ENCODE measurements at regions not wholly inside any gene's neighbourhood (a gene's known extent, or its start where the extent isn't known, plus 50 kb on each side); places are given as distances from the start of the nearest gene placed in this dataset.

DNA sequence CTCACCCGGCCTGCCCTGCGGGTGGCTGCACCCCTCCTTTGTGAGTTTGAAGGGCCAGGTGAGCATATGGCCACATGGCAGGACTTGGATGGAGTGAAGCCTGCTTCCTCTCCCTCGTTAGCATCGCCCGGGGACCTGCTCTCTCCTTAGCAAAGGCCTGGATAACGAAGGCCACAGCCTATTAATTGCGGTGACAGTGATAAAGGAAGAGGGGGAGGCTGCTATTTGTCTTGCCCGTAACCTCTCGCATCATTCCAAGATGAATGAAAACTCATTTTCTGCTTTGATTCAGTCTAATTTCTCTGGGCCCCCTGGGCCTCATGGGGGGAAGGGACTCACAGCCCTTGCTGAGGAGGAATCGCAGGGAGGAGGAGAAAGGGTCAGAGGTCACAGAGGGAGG is 68.5 kb upstream of the LHX1 start:
- POLR2A ChIA-PET: no interaction called here
- H3K36me3 Mint-ChIP-seq (ENCODE audit: low read depth): no peaks in the 10 kb centered on the region
- H3K9me3 Mint-ChIP-seq: no peaks in the 10 kb centered on the region
- no peak overlapping the region for H3K27ac Mint-ChIP-seq
- DNase-seq: no peak
- no peaks in the 10 kb centered on the region for H3K4me1 Mint-ChIP-seq
- peaks cover 5% of the 10 kb centered on the region for H3K27me3 Mint-ChIP-seq
- CTCF ChIA-PET: no interaction called here
- H3K4me3 Mint-ChIP-seq: no peak overlapping the region

GRCh38 chr17:36869441-36869840 is 67.8 kb upstream of the LHX1 start:
- H3K4me3 Mint-ChIP-seq: no peak overlapping the region
- no peaks in the 10 kb centered on the region for H3K4me1 Mint-ChIP-seq
- H3K36me3 Mint-ChIP-seq (ENCODE audit: low read depth): no peaks in the 10 kb centered on the region
- no peak overlapping the region for H3K27ac Mint-ChIP-seq
- peaks cover 5% of the 10 kb centered on the region for H3K27me3 Mint-ChIP-seq
- H3K9me3 Mint-ChIP-seq: no peaks in the 10 kb centered on the region
- ChIA-PET POLR2A (no interaction called here), CTCF (no interaction called here)
- no peak for DNase-seq

DNA sequence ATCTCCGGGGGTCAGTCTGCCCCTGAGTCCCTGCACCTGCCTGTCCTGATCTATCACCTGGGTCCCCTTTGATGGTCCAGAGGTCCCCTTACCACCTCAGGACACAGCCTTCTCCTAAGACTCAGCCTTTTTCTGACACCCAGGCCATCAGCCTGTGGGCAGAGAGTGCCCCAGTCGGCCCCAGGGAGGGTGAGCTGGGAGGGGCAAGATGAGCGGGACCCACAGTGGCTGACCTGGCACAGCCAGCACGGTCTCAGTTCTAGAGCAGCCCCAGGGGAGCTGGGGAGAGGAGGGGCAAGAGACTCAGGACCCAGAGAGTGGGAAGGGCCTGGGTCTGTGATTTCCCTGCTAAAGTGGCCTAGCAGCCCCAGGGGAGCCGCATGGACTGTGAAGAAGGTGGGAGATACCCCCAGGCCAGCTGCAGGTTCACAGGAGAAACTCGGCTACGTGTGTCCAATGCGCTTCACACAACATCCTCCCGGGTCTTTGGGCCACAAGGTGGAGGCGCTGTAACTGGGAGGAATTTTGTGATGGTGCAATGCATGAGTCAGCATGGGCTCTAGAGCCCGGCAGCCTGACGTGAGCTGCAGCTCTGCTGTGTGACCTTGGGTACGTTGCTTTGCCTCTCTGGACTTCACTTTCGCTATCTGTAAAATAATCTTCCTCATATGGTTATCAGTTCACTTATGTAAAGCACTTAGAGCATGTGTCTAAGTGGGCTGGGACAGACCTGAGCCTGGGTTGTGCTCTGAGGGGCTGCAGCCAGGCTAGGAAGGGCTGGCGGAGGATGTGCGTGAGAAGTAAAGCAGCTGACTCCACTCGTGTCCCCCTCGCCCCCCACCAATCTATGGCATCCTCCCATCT is 67.2 kb upstream of the LHX1 start:
- H3K36me3 Mint-ChIP-seq (ENCODE audit: low read depth): no peaks in the 10 kb centered on the region
- H3K27me3 Mint-ChIP-seq: peaks cover 2% of the 10 kb centered on the region
- no peak for DNase-seq
- CTCF ChIA-PET: interaction anchor here (1.4 kb wide), 1 partner anchor 15 kb away, joined by 3 read pairs; no protein-coding TSS in a partner anchor
- no peak overlapping the region for H3K4me3 Mint-ChIP-seq
- H3K27ac Mint-ChIP-seq: no peak overlapping the region
- H3K4me1 Mint-ChIP-seq: no peaks in the 10 kb centered on the region
- POLR2A ChIA-PET: no interaction called here
- no peaks in the 10 kb centered on the region for H3K9me3 Mint-ChIP-seq

DNA sequence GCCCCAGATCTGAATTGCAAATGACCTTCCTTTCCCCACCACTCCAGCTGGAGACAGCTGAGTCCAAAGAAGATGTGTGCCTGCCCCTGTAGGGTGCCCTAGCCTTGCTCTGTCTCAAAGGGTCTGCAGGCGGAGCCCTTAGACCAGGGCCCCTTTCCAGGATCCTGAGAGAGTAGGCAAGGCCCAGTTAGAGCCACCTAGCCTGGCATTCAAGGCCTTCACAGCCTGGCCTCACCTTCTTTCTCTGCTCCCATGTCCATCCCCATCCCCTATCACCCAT is 66.6 kb upstream of the LHX1 start:
- Mint-ChIP-seq H3K9me3 (no peaks in the 10 kb centered on the region), H3K4me3 (no peak overlapping the region), H3K27ac (no peak overlapping the region), H3K4me1 (no peaks in the 10 kb centered on the region), H3K27me3 (peaks cover 2% of the 10 kb centered on the region), H3K36me3 (ENCODE audit: low read depth) (no peaks in the 10 kb centered on the region)
- ChIA-PET POLR2A (no interaction called here), CTCF (interaction anchor here (1.4 kb wide), 1 partner anchor 15 kb away, joined by 3 read pairs; no protein-coding TSS in a partner anchor)
- no peak for DNase-seq

DNA sequence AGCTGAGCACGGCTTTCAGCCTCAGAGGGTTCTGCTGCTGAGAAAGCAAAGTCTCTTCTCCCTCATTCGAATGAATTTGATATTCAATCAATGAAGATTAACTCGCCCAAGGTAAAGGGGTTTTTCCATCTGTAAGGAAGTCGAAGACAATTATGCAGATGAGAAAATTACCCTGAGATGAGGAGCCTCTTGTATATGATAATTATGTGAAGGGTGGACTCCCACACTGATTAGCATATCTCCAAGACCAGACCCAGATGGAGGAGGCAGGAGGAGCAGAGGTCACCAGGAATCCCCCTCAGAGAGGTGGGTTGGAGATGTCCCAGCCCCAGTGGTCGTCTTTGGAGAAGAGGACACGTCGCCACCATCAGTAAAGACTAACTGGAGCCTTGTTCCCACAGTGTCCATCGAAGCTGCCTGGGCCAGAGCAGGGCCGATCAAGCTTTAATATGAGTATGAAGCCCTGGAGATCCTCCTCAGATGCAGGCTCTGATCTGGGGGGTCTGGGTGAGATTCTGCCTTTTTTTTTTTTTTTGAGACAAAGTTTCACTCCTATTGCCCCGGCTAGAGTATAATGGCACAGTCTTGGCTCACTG is 61.5 kb upstream of the LHX1 start:
- CTCF ChIA-PET: interaction anchor here (0.8 kb wide), 1 partner anchor 35 kb away, joined by 3 read pairs; no protein-coding TSS in a partner anchor
- no peak overlapping the region for H3K4me3 Mint-ChIP-seq
- H3K4me1 Mint-ChIP-seq: no peaks in the 10 kb centered on the region
- DNase-seq: no peak
- H3K9me3 Mint-ChIP-seq: peaks cover 1% of the 10 kb centered on the region
- H3K27ac Mint-ChIP-seq: no peak overlapping the region
- H3K36me3 Mint-ChIP-seq (ENCODE audit: low read depth): no peaks in the 10 kb centered on the region
- peaks cover 4% of the 10 kb centered on the region for H3K27me3 Mint-ChIP-seq
- POLR2A ChIA-PET: no interaction called here

GRCh38 chr17:36876966-36877365 is 60.3 kb upstream of the LHX1 start:
- Mint-ChIP-seq H3K27ac (no peak overlapping the region), H3K4me1 (no peaks in the 10 kb centered on the region), H3K9me3 (peaks cover 7% of the 10 kb centered on the region), H3K36me3 (ENCODE audit: low read depth) (no peaks in the 10 kb centered on the region), H3K27me3 (peaks cover 11% of the 10 kb centered on the region), H3K4me3 (no peak overlapping the region)
- POLR2A ChIA-PET: no interaction called here
- no peak for DNase-seq
- CTCF ChIA-PET: no interaction called here

DNA sequence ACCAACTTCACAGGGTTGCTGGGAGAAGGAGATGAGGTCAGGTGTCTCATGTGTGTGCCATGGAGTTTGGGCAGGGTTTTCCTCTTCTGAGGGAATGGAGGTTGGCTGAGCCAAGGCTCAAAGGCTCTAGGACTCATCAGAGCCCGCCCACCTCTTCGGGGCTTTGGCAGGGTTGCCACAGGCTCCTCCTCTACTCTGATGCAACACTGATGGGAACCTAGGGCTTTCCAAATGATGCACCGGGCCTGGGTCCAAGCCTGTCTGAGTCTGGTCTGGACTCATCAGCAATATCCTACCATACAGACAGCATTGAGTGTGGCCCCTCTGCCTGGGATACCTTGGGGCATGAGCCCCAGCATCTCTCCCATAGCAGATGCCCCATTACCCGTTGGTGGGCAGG is 59.5 kb upstream of the LHX1 start:
- H3K27ac Mint-ChIP-seq: no peak overlapping the region
- H3K27me3 Mint-ChIP-seq: peaks cover 18% of the 10 kb centered on the region
- no peaks in the 10 kb centered on the region for H3K36me3 Mint-ChIP-seq (ENCODE audit: low read depth)
- H3K9me3 Mint-ChIP-seq: peaks cover 12% of the 10 kb centered on the region
- POLR2A ChIA-PET: no interaction called here
- no peak overlapping the region for H3K4me3 Mint-ChIP-seq
- H3K4me1 Mint-ChIP-seq: no peaks in the 10 kb centered on the region
- CTCF ChIA-PET: no interaction called here
- no peak for DNase-seq

DNA sequence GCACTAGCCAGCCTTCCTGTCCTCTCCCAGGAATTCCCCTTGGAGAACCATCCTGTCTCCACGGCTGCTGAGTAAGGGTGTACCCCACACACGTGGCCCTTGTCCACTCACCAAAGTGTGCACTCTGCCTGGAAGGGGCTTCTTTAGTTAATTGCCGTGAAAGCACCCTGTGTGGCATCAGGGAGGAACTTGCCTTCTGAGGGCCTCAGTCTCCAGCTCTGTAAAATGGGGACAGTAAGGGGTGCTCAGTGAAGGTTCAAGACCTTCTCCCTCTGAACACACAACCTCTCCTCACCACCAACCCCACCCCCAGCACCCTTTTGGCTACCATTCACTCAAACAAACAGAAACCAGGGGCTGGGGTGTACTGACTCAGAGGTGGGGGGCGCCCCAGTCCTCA is 59.1 kb upstream of the LHX1 start:
- H3K4me1 Mint-ChIP-seq: no peaks in the 10 kb centered on the region
- CTCF ChIA-PET: no interaction called here
- H3K27me3 Mint-ChIP-seq: peaks cover 18% of the 10 kb centered on the region
- POLR2A ChIA-PET: no interaction called here
- H3K36me3 Mint-ChIP-seq (ENCODE audit: low read depth): no peaks in the 10 kb centered on the region
- H3K27ac Mint-ChIP-seq: no peak overlapping the region
- H3K4me3 Mint-ChIP-seq: no peak overlapping the region
- no peak for DNase-seq
- peaks cover 12% of the 10 kb centered on the region for H3K9me3 Mint-ChIP-seq

DNA sequence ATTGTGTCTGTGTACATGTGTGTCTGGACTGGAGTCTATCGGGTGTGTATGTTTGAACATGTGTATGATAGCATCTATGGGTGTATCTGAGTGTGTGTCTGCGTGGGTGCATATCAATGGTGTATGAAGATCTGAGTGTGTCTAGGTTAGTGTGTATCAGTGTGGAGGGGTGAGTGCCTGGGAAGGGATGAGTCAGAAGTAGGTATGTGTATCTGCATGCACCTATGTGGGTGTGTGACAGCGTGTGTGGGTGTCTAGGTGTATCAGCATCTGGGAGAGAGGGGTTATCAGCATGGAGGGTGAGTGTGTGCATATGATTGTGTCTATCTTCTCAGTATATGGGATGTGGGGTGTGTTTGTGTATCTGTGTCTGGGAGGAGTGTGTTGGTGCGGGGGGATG is 58.2 kb upstream of the LHX1 start:
- H3K36me3 Mint-ChIP-seq (ENCODE audit: low read depth): no peaks in the 10 kb centered on the region
- DNase-seq: no peak
- H3K4me3 Mint-ChIP-seq: no peak overlapping the region
- ChIA-PET POLR2A (no interaction called here), CTCF (no interaction called here)
- H3K4me1 Mint-ChIP-seq: no peaks in the 10 kb centered on the region
- peaks cover 19% of the 10 kb centered on the region for H3K27me3 Mint-ChIP-seq
- peaks cover 12% of the 10 kb centered on the region for H3K9me3 Mint-ChIP-seq
- H3K27ac Mint-ChIP-seq: no peak overlapping the region

GRCh38 chr17:36879624-36880131 is 57.6 kb upstream of the LHX1 start:
- Mint-ChIP-seq H3K4me3 (no peak overlapping the region), H3K4me1 (no peaks in the 10 kb centered on the region), H3K27ac (no peak overlapping the region), H3K9me3 (peaks cover 12% of the 10 kb centered on the region), H3K36me3 (ENCODE audit: low read depth) (no peaks in the 10 kb centered on the region), H3K27me3 (peaks cover 22% of the 10 kb centered on the region)
- ChIA-PET POLR2A (no interaction called here), CTCF (no interaction called here)
- DNase-seq: no peak

DNA sequence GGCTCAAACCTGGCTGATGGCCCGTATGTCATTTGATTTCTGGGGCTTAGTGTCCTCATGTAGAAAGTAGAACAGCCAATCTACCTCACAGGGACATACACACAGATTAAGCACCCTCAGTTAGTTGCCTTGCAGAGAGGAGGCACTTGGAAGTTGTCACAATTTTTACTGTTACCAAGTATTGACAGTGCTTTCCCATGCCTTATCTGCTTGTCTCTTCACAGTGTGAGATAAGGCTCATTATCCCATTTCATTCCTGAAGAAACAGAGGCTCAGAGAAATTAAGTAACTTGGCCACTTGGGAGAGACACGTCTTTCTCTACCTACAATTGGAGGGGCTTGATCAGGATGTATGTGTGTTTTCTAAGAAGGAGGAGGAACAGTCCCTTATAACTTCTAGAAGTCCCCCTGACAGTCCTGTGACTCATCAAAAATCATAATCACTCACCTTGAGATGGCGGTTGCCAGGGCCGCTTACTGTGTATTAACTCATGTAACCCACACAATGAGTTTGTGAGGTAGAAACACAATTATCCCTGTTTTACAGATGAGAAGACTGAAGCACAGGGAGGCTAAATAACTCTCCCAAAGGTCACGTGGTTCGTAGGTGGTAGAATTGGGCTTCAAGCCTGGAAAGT is 56.9 kb upstream of the LHX1 start:
- no peak overlapping the region for H3K4me3 Mint-ChIP-seq
- peaks cover 12% of the 10 kb centered on the region for H3K9me3 Mint-ChIP-seq
- no peak overlapping the region for H3K27ac Mint-ChIP-seq
- no peaks in the 10 kb centered on the region for H3K36me3 Mint-ChIP-seq (ENCODE audit: low read depth)
- no peaks in the 10 kb centered on the region for H3K4me1 Mint-ChIP-seq
- H3K27me3 Mint-ChIP-seq: peaks cover 27% of the 10 kb centered on the region
- CTCF ChIA-PET: no interaction called here
- no peak for DNase-seq
- POLR2A ChIA-PET: no interaction called here

GRCh38 chr17:36881323-36881722 is 56.0 kb upstream of the LHX1 start:
- no peaks in the 10 kb centered on the region for H3K4me1 Mint-ChIP-seq
- H3K27ac Mint-ChIP-seq: no peak overlapping the region
- ChIA-PET CTCF (no interaction called here), POLR2A (no interaction called here)
- H3K9me3 Mint-ChIP-seq: peaks cover 12% of the 10 kb centered on the region
- H3K36me3 Mint-ChIP-seq (ENCODE audit: low read depth): no peaks in the 10 kb centered on the region
- peaks cover 32% of the 10 kb centered on the region for H3K27me3 Mint-ChIP-seq
- DNase-seq: no peak
- no peak overlapping the region for H3K4me3 Mint-ChIP-seq

DNA sequence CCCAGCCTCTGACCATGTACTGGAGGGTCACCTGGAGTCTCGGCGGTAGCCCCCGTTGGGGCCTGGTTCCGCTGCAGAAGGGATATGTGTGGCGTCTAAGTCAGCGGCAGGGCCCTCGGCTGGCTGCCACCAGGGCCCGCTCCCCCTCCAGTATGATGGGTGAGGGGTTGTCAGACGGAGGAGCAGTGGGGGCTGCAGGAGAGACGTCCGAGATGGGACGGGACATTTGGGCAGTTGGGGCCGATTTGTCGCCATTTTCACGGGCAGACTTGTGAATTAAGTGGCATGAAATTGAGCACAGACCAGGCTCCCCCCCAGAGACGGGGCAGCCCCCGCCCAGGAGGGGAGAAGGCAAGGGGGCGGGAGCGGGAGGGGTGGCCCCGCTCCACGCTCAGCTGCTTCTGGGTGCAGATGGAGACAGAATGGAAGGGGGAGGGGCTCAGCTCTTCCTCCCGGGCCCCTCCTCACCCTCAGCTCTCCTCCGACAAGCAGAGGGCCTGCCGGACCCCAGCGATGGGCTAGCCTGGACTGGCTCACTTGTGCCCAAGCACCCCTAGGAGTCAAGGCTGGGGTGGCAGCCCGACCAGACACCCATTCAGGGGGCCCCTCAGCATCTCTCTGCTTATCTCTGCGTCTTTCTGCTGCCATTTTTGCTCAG is 52.7 kb upstream of the LHX1 start:
- no peak for DNase-seq
- no peaks in the 10 kb centered on the region for H3K4me1 Mint-ChIP-seq
- ChIA-PET POLR2A (no interaction called here), CTCF (no interaction called here)
- H3K4me3 Mint-ChIP-seq: no peak overlapping the region
- no peaks in the 10 kb centered on the region for H3K36me3 Mint-ChIP-seq (ENCODE audit: low read depth)
- peaks cover 50% of the 10 kb centered on the region for H3K27me3 Mint-ChIP-seq
- no peak overlapping the region for H3K27ac Mint-ChIP-seq
- H3K9me3 Mint-ChIP-seq: peaks cover 12% of the 10 kb centered on the region
